H9 (cell line): ENCODE measurements at regions not wholly inside any gene's neighbourhood (a gene's known extent, or its start where the extent isn't known, plus 50 kb on each side); places are given as distances from the start of the nearest gene placed in this dataset.

Experiments
- DNase-seq: peaks from one replicate; pipeline ENCODE4 v3.0.0-alpha.2; 2017
- H2AFZ ChIP-seq: one replicate; pipeline ENCODE4 v1.6.1; 2013; ENCODE audit warnings: mild to moderate bottlenecking, low read length, control low read depth, moderate library complexity
- H2AK5ac ChIP-seq: 2 replicates; pipeline ENCODE4 v1.6.1; 2013; ENCODE audit warnings: low read length, control low read depth, mixed read lengths; ENCODE audit not compliant: insufficient read length
- H2BK120ac ChIP-seq: one replicate; pipeline ENCODE4 v1.6.1; 2013; ENCODE audit warnings: low read depth, mild to moderate bottlenecking, low read length, control low read depth, inconsistent platforms; ENCODE audit not compliant: poor library complexity, severe bottlenecking
- H2BK12ac ChIP-seq: 2 replicates; pipeline ENCODE4 v1.6.1; 2013; ENCODE audit warnings: low read length, control low read depth, mixed read lengths, low read depth; ENCODE audit not compliant: insufficient read length
- H2BK15ac ChIP-seq: 2 replicates; pipeline ENCODE4 v1.6.1; 2013; ENCODE audit warnings: low read depth, low read length, control low read depth
- H2BK20ac ChIP-seq: one replicate; pipeline ENCODE4 v1.6.1; 2013; ENCODE audit warnings: low read depth, mild to moderate bottlenecking, low read length, control low read depth, inconsistent platforms; ENCODE audit not compliant: poor library complexity, severe bottlenecking
- H2BK5ac ChIP-seq: 2 replicates; pipeline ENCODE4 v1.6.1; 2013; ENCODE audit warnings: low read length, control low read depth, mixed read lengths; ENCODE audit not compliant: insufficient read length
- H3K14ac ChIP-seq: 2 replicates; pipeline ENCODE4 v1.6.1; 2013; ENCODE audit warnings: low read length, control low read depth; ENCODE audit not compliant: insufficient read depth
- H3K18ac ChIP-seq: 2 replicates; pipeline ENCODE4 v1.6.1; 2013; ENCODE audit warnings: low read depth, mild to moderate bottlenecking, mixed read lengths, low read length, control low read depth; ENCODE audit not compliant: insufficient read length
- H3K23ac ChIP-seq: 2 replicates; pipeline ENCODE4 v1.6.1; 2013; ENCODE audit warnings: low read length, control low read depth, mixed read lengths, low read depth; ENCODE audit not compliant: insufficient read length
- H3K23me2 ChIP-seq: 2 replicates; pipeline ENCODE4 v1.6.1; 2013; ENCODE audit warnings: low read depth, mild to moderate bottlenecking, mixed read lengths, low read length, control low read depth; ENCODE audit not compliant: insufficient read length, poor library complexity, severe bottlenecking
- H3K27ac ChIP-seq: 2 replicates; pipeline ENCODE4 v1.5.1; 2013; ENCODE audit warnings: low read length, control low read depth, mixed read lengths, low read depth; ENCODE audit not compliant: insufficient read length
- H3K27me3 ChIP-seq: 2 replicates; pipeline ENCODE4 v1.6.1; 2013; ENCODE audit warnings: low read length, control low read depth, inconsistent platforms; ENCODE audit not compliant: insufficient read depth
- H3K4ac ChIP-seq: 2 replicates; pipeline ENCODE4 v1.6.1; 2013; ENCODE audit warnings: low read depth, mild to moderate bottlenecking, control low read depth, inconsistent platforms, low read length, moderate library complexity
- H3K4me1 ChIP-seq: 2 replicates; pipeline ENCODE4 v1.6.1; 2013; ENCODE audit warnings: low read length, control low read depth, inconsistent platforms; ENCODE audit not compliant: insufficient read depth
- H3K4me2 ChIP-seq: 2 replicates; pipeline ENCODE4 v1.6.1; 2013; ENCODE audit warnings: low read length, control low read depth, mixed read lengths; ENCODE audit not compliant: insufficient read length, insufficient read depth
- H3K56ac ChIP-seq: 2 replicates; pipeline ENCODE4 v1.6.1; 2013; ENCODE audit warnings: low read depth, mild to moderate bottlenecking, mixed read lengths, low read length, control low read depth; ENCODE audit not compliant: insufficient read length
- H3K79me1 ChIP-seq: 2 replicates; pipeline ENCODE4 v1.6.1; 2013; ENCODE audit warnings: low read depth, mild to moderate bottlenecking, moderate library complexity, low read length, control low read depth, inconsistent platforms; ENCODE audit not compliant: insufficient read depth, poor library complexity, severe bottlenecking
- H3K79me2 ChIP-seq: 2 replicates; pipeline ENCODE4 v1.6.1; 2013; ENCODE audit warnings: low read length, control low read depth, inconsistent platforms; ENCODE audit not compliant: insufficient read depth
- H3K9ac ChIP-seq: 2 replicates; pipeline ENCODE4 v1.6.1; 2013; ENCODE audit warnings: low read length, control low read depth, mixed read lengths; ENCODE audit not compliant: insufficient read length; ENCODE audit errors: extremely low read depth
- H3K9me3 ChIP-seq: one replicate; pipeline ENCODE4 v1.6.1; 2013; ENCODE audit warnings: low read depth, low read length, inconsistent platforms; ENCODE audit not compliant: control insufficient read depth
- H3T11ph ChIP-seq: one replicate; pipeline ENCODE4 v1.6.1; 2013; ENCODE audit warnings: mild to moderate bottlenecking, low read length, control low read depth, inconsistent platforms
- H4K20me1 ChIP-seq: one replicate; pipeline ENCODE4 v1.6.1; 2013; ENCODE audit not compliant: control insufficient read depth, insufficient read length, insufficient read depth
- H4K5ac ChIP-seq: 2 replicates; pipeline ENCODE4 v1.6.1; 2013; ENCODE audit warnings: low read depth, mild to moderate bottlenecking, mixed read lengths, low read length, control low read depth; ENCODE audit not compliant: insufficient read length
- H4K8ac ChIP-seq: replicated peaks from 2 replicates; pipeline ENCODE4 v1.6.1; 2013; ENCODE audit warnings: low read length, control low read depth, mixed read lengths, low read depth; ENCODE audit not compliant: insufficient read length
- H4K91ac ChIP-seq: 2 replicates; pipeline ENCODE4 v1.6.1; 2013; ENCODE audit warnings: low read depth, mild to moderate bottlenecking, moderate library complexity, mixed read lengths, low read length, control low read depth; ENCODE audit not compliant: insufficient read length
- H3K27ac Mint-ChIP-seq, 3 experiments: 2 replicates in 2 of 3; 3 replicates in 1 of 3; pipeline ENCODE4 v1.8.0; 2020 to 2021; ENCODE audit warnings: mixed read lengths in 3 of 3, mild to moderate bottlenecking in 1 of 3, moderate library complexity in 1 of 3
- H3K27me3 Mint-ChIP-seq: 2 replicates; pipeline ENCODE4 v1.8.0; 2021; ENCODE audit warnings: low read depth, mild to moderate bottlenecking, moderate library complexity, mixed read lengths
- H3K36me3 Mint-ChIP-seq, 3 experiments: 2 replicates in 2 of 3; 3 replicates in 1 of 3; pipeline ENCODE4 v1.8.0; 2020 to 2021; ENCODE audit warnings: low read depth in 3 of 3, mixed read lengths in 3 of 3; ENCODE audit not compliant: insufficient read depth in 1 of 3
- H3K4me1 Mint-ChIP-seq, 2 experiments: 2 replicates each; pipeline ENCODE4 v1.8.0; 2020; ENCODE audit warnings: mixed read lengths in 2 of 2
- H3K4me3 Mint-ChIP-seq, 2 experiments: 2 replicates in 1 of 2; 3 replicates in 1 of 2; pipeline ENCODE4 v1.8.0; 2020 to 2021; ENCODE audit warnings: mild to moderate bottlenecking in 2 of 2, mixed read lengths in 2 of 2, moderate library complexity in 1 of 2
- H3K9me3 Mint-ChIP-seq, 2 experiments: 2 replicates in 1 of 2; 3 replicates in 1 of 2; pipeline ENCODE4 v1.8.0; 2020; ENCODE audit warnings: mild to moderate bottlenecking in 2 of 2, mixed read lengths in 2 of 2, moderate library complexity in 1 of 2
- WGBS: extraction: QIAGEN DNeasy Blood & Tissue Kit; methylation state at CpG from one replicate; pipeline ENCODE4 v1.1.7; 2013; ENCODE audit warnings: missing lambda C conversion rate, low lambda C conversion rate, mixed read lengths; ENCODE audit not compliant: insufficient read length; ENCODE audit errors: extremely low coverage; 5-methylcytosine and 5-hydroxymethylcytosine counted together
- TF ChIP-seq, protein P1 (sequence below): fragments of 200-600 bp; sonication (generic); conservative IDR thresholded peaks from 3 replicates; pipeline ENCODE4 v1.8.0; 2021; ENCODE audit warnings: antibody characterized with exemption, mild to moderate bottlenecking

DNA sequence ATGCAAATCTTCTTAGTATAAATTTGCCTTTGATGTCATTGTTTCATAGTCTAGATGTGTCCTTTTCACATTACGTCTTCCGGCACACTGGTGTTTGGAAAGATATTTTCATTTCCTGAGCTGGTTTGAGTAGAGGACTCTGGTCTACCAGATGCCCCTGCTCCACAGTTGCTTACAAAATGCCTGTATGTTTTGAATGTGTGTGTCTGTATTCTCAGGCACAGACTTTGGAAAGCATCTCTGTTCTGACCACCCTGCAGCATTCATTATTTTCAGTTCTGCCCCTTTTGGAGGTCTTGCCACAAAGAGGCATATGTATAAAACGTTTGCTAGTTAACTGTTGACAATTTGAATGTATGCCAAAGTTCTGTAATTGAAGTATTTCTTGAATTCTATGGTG lies 236.0 kb upstream of the GOLIM4 start:
- no peak overlapping the region for H3K4me3 Mint-ChIP-seq
- Histone ChIP-seq H3K27ac (no peak overlapping the region), H3K14ac (no peak overlapping the region), H3K79me2 (no peaks in the 10 kb centered on the region), H4K20me1 (no peaks in the 10 kb centered on the region), H3K23ac (no peak overlapping the region), H3K4me1 (no peaks in the 10 kb centered on the region), H2BK12ac (no peak overlapping the region), H2AK5ac (no peak overlapping the region), H2BK120ac (no peak overlapping the region), H2BK15ac (no peak overlapping the region), H3K79me1 (no peaks in the 10 kb centered on the region), H3K9ac (no peak overlapping the region), H2BK20ac (no peak overlapping the region), H3K56ac (no peak overlapping the region), H4K8ac (no peak overlapping the region), H3K27me3 (no peaks in the 10 kb centered on the region), H4K91ac (no peak overlapping the region), H2AFZ (no peak overlapping the region), H3K18ac (no peak overlapping the region), H3K4ac (no peak overlapping the region), H2BK5ac (no peak overlapping the region), H3K23me2 (no peaks in the 10 kb centered on the region), H4K5ac (no peak overlapping the region), H3K9me3 (no peaks in the 10 kb centered on the region), H3K4me2 (no peak overlapping the region), H3T11ph (no peak overlapping the region)
- no peaks in the 10 kb centered on the region for H3K9me3 Mint-ChIP-seq
- H3K27me3 Mint-ChIP-seq, result no peaks in the 10 kb centered on the region
- TF ChIP-seq, protein P1, sequence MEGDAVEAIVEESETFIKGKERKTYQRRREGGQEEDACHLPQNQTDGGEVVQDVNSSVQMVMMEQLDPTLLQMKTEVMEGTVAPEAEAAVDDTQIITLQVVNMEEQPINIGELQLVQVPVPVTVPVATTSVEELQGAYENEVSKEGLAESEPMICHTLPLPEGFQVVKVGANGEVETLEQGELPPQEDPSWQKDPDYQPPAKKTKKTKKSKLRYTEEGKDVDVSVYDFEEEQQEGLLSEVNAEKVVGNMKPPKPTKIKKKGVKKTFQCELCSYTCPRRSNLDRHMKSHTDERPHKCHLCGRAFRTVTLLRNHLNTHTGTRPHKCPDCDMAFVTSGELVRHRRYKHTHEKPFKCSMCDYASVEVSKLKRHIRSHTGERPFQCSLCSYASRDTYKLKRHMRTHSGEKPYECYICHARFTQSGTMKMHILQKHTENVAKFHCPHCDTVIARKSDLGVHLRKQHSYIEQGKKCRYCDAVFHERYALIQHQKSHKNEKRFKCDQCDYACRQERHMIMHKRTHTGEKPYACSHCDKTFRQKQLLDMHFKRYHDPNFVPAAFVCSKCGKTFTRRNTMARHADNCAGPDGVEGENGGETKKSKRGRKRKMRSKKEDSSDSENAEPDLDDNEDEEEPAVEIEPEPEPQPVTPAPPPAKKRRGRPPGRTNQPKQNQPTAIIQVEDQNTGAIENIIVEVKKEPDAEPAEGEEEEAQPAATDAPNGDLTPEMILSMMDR, result no peak
- peaks cover 0 to 4% of the 10 kb centered on the region in 2 experiments; a peak in 2 of 4 replicates for H3K4me1 Mint-ChIP-seq
- H3K27ac Mint-ChIP-seq, result no peak overlapping the region; a peak in 1 of 7 replicates
- WGBS, result no CpG with 5 or more reads among the region's 3 CpGs
- H3K36me3 Mint-ChIP-seq, result no peaks in the 10 kb centered on the region
- DNase-seq, result no peak
